NCI-H748 treated with DMSO at 0.1 percent for 48 hours (cell line): ENCODE measurements at regions not wholly inside any gene's neighbourhood (a gene's known extent, or its start where the extent isn't known, plus 50 kb on each side); places are given as distances from the start of the nearest gene placed in this dataset.
"Not testable (repeated sequence)": the region's sequence is repeated elsewhere in the genome, so short reads cannot be mapped to it uniquely, and the experiment has no call there.

ENCODE experiments used
- DNase-seq: peaks from one replicate; lab custom pipeline; 2025; lab: John Stamatoyannopoulos, UW

DNA sequence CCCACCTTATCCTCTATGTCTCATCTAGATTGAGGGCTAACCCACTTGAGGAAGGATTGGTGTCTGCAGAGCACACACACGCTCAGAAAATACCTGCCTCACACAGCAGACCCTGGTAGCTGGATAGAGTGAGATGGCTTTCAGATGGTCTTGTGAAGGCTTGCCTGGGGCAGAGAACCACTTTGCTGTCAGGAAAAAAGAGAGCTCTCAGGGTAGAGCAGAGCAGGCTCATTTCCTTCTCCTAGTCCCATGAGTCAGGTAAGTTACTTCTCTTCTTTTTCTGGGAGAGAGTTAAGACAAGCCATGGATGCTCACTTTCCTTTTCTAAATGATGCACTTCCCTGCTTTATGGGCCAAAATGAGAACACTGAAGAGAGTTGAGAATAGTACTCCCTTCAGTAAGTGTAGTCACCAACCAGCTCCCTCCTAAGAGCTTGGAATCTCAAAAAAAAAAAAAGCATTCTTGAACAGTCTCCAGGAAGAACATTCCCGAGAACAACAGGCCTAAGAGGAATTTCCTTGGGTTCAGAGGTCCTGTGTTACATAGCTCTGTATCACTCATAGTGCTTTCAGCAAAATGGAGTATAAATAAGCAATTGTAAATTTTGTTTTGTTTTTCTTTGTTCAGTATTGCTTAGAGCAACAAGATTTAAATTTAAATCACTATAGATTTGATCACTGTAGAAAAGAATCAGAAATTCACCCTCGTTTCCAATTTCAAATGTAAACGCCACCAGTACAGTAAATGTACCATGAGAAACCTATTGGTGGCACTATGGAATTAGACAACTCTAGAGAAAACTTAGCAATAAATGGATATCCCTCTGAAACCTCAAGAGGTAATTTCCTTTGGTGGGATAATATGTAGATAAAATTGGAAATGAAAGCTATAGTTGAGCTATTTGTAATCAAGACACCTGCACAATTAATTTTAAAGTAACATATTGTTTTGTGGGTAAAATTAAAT is 530.3 kb downstream of the RFPL4B start:
- DNase-seq: peak; percentile 23

DNA sequence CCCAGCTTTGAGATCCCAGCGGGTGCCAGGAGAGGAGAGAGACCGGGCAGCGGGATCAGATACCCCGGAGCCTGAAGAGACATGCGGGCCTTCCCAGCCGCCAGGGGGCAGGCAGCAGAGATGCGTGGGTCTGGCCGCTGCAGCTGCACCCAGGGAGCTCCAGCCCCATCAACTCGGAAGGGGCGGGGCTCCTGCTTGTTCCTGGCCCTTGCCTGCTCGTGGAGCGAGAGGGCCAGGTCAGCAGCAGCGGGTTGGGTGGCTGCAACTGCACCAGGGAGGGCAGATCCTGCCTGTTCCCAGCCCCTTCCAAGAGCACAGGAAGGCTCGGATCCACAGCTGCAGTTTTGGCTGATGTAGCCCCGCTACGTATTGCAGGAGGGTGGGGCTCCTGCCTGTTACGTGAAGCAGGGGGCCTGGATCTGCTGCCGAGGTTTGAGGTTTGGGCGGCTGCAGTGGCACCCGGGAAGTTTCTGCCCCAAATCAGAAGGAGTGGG is 532.8 kb downstream of the RFPL4B start:
- DNase-seq: no peak

DNA sequence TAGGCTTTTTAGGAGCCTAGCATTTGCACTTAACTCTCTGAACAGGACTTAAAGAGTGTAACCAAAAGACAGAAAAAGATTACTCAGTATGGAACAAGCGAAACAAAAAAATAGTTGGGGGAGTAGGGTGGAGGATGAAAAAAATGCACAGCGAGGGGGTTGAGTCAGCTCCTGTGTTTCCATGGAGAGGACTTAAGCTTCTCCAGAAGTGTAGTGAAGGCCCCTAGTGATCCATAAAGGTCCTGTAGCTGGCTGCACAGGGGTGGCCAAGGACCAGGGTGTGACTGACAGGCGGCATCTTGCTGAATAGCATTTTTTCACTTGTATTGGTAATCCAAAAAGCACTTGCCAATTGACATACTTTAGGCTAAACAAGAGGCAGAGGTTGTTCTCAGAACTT is 533.9 kb downstream of the RFPL4B start:
- DNase-seq: no peak

DNA sequence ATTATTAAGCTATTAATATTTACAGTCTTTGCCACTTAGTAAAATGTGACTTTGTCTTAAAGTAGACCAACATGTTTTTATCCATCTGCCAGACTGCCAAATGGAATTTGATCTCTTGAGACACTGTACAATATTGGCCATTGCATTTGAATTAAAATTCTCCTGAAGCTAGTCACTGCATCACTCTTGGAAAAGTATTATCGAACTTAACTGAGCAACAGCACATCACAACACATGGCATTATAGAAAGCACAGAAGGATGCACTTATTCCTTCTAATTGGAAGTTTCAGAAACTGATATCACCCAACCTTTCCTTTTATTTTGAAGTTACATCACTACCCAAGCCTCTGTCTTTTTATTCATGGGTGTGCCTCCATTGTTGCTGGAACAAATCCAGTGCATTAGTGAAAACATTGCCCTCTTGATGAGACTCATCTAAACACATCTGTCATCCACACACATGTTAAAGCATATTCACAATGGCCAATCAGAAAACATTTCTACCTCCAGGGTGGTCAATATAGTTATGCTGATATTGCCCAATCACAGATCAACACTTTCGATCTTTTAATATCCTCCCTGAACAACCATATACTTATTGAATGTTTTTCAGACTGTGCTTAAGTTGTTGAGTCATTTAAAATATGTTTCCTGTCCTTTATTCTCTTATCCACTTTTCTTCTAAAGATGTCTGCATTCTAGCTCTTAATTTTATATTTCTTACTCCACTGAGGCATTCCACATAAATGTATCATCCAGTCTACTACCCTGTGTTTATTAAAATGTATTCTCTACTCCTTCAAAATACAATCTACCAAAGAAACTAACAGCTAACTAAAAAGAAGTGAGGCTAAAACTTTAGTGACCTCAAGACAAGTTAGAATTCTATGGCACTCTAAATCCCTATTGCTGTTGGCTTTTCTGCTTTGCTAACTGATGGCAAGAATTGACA is 535.0 kb downstream of the RFPL4B start:
- no peak for DNase-seq

DNA sequence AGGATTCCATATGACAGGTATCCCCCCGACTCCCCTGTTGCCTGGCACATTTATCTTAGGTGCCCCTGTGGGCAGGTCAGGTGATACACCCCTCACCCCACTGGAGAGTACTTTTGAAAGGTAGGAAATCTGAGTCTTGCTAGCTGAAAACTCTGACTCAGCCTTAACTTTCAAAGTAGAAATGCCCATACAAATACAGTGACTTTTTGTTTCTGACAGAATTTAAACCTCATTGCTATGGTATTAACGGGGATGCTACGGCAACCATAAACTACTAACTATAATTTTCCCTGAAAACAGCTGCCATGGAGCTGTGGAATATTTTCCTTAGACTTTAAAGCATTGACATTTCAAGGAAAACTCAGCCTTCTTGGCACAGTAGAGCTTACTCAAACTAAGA is 536.0 kb downstream of the RFPL4B start:
- no peak for DNase-seq

DNA sequence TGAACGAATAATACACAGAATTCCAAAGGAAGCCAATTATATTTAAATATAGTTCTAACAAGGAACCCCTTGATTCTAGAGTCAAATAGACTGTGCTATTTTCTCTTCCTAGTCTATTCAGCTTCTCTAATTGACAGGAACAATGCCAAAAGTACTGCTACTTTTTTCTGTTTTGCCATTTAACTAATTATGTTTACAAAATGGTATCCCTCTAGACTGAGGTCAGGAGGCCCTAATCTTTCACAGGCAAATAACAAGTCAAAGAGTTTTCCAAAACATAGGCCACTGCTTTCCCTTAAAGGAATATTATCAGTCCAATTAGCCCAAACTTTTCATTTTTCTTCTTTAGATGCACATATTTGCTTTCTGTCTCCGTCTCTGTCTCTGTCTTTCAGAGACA is 539.3 kb downstream of the RFPL4B start:
- peak; percentile 91 for DNase-seq

DNA sequence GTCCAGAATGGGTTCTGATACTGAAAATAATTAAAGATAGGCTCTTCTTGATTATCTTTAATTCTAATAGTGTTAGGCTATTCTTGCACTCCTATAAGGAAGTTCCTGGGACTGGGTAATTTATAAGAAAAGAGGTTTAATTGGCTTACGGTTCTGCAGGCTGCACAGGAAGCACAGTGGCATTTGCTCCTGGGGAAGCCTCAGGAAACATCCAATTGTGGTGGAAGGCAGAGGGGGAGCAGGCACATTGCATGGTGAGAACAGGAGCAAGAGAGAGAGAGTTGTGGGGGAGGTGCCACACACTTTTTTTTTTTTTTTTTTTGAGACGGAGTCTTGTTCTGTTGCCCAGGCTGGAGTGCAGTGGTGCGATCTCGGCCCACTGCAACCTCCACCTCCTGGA is 540.3 kb downstream of the RFPL4B start:
- not testable (repeated sequence) for DNase-seq

DNA sequence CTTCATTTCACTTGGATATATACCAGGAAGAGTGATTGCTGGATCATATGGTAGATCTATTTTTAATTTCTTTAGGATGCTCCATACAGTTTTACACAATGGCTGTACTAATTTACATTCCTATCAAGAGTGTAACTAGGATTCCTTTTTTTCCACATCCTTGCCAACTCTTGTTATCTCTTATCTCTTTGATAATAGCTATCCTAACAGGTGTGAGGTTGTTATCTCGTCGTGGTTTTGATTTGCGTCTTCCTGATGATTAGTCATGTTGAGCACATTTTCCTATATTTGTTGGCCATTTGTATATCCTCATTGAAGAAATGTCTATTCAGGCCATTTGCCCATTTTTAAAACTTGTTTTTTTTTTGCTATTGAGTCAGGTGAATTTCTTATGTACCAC is 552.4 kb downstream of the RFPL4B start:
- no peak for DNase-seq

DNA sequence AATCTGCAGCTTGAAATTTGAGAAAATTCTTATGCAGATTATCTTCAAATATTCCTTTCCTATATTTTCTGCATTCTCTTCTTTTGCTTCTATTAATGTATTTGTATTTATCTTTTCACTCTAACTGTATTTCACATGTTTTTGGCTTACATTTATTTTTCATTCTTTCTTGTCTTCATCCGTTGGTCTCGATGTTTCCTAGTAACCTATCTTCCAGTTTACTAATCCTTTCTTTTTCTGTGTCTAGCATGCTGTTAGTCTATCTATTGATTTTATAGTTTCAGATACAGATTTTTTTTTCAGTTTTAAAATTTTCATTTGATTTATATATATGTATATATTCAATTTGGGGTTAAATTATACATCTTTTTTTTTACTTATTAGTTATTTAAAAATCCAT is 556.2 kb downstream of the RFPL4B start:
- no peak for DNase-seq

DNA sequence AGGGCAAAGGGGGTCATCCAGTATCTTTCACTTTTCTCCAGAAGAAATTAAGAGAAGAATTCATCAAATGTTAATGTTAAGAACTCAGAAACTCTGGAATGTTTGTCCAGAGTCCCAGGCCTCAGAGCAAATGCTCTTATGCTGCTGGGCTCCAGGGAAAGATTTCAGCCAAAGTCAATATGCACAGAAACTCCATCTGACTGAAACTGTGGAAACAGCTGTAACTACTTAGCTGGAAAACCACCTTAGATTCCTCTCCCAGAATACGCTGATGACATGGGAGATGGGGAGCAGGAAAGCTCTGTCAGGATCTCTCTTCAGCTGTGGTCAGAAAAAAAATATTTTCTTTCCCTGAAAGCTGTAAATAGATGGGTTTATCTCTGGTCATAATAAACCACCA is 559.6 kb downstream of the RFPL4B start:
- no peak for DNase-seq

DNA sequence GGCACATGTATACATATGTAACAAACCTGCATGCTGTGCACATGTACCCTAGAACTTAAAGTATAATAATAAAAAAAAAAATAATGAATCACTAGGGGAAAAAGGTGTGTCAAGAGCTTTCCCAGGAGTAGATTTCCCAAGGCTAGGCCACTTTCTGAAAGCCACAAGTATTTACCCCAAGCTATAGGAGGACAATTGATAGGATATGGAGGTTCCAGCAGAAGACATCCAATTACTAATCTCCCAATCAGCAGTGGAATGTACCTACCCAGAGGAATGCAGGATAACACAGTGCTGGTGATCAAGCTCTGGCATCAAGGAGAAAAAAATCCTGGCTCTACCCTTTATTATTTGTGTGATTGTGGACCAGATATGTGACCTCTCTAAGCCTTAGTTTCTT is 562.7 kb downstream of the RFPL4B start:
- no peak for DNase-seq

DNA sequence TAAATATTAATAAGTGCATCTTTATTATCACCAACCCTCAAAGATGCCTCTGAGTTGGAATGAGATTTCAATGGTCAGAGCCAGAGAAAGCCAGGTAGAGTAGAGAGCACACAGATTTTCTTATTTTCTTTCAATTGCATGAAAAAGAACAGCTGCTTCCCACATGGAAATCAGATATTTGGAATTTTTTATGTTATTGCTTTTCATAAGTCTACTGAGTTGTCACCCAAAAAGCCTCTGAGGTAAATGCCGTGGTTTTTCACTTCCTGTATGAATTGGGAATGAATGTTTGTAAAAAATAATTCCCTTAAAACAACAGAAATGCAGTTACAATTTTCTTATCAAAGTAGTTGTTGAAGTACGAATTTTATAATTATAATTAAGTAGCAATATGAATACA is 563.1 kb downstream of the RFPL4B start:
- no peak for DNase-seq

DNA sequence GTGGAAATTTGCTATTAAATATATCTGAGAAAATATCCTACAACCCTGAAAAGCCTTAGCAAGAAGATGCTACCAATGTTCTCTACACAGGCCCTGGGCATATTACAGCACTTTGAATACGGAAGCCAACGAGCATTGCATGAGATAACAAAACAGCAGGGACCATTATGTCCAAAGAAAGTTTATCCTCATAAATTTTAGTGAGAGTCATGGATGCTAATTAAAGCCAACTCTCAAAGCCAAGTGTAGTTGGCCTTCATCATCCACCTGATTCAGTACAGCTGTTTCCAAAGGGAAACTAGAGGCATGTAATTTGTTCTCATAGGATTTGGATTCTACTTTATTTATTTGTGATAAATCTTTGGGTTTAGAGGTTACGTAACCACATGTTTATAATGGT is 564.8 kb downstream of the RFPL4B start:
- no peak for DNase-seq

DNA sequence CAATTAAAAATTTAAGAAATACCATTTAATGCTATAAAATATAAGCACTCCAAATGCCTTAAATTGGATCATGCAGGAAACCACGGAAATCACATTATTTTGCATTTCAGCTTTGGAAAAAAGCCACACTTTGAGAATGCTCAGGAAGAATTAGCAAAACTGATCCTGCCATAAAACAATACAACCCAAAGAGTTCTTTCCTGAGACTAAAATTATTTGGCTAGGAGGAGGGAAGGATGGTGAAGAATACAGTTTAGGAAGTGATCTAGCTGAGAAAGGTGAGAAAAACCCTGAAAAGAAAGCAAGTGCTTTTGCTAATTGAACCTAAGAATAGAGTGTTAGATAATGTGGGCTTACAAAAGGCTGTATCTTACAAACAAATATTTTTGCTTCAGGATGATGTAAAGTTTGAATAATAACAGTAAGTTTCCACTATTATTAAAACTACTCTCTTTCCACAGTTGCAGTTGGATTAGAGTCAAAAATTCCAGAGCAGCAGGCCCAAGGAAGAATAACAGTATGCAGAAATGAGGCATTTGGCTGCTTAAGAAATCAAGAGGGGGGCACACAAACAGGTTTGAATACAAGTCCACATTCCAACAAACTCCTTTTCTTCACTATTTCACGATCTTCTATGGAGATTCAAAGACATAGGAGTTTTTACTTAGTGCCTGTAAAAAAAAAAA is 565.4 kb downstream of the RFPL4B start:
- no peak for DNase-seq

DNA sequence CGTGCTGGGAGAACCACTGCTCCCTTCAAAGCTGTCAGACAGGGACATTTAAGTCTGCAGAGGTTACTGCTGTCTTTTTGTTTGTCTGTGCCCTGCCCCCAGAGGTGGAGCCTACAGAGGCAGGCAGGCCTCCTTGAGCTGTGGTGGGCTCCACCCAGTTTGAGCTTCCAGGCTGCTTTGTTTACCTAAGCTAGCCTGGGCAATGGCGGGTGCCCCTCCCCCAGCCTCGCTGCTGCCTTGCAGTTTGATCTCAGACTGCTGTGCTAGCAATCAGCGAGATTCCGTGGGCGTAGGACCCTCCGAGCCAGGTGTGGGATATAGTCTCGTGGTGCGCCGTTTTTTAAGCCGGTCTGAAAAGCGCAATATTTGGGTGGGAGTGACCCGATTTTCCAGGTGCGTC is 572.6 kb downstream of the RFPL4B start:
- DNase-seq: not testable (repeated sequence)

DNA sequence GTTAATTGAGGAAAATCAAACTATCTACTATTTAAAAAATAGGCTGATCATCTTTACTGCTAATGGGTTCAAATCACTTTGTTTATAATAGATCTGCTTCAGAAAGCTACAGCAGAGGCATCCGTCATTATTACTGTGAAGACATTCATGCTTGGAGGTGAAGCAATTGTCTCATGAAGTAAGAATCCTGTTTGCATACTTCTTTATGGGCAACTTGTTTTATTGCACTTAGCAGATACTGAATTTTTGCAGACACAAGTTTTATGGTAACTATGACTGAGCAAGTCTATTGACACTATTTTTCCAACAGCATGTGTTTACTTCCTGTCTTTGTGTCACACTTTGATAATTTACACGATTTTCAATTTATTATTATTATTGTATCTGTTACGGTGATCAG is 573.9 kb downstream of the RFPL4B start:
- DNase-seq: no peak

DNA sequence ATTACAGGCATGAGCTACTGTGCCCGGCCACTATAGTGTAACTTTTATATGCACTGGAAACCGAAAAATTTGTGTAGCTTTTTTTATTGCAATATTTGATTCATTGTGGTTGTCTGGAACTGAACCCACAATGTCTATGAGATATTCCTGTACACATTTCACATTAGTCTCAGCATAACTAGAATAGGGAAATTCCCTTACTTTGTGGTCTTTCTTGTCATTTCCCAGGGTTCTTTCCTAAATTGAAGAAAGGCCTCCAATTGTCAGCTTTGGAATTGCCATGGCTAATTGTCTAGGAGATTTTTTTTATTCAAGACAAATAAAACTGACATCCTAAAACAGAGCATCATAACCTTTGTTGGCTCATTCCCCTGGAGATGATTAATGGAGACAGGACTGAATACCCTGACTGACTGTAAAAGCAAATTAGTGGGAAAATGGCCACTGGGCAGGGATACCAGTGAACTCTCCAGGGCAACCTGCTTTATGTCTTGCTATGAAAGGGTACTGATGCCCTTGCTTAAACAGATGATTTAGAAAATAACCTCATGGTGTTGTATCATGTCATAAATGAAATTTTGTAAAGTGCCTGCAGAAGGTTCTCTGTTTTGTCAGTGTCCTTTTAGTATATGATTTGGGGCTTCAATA is 576.9 kb downstream of the RFPL4B start:
- no peak for DNase-seq

DNA sequence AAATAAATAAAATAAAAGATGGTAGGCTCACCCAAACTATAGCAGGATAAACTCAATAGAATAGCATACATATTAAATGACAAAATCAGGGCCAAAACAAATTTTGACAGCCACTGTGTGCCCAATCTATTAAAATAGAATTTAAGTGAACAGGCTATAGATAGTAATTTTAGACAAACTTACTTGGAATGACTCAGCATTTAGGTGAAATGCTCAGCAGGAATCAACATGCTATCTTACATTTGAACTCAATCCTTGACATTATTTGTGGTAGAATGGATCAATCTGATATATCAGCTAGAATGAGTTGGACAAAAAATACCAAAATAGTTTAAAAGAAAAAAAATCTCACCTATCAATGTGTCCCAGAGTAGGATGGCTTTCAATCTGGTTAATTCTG is 578.6 kb downstream of the RFPL4B start:
- DNase-seq: no peak

DNA sequence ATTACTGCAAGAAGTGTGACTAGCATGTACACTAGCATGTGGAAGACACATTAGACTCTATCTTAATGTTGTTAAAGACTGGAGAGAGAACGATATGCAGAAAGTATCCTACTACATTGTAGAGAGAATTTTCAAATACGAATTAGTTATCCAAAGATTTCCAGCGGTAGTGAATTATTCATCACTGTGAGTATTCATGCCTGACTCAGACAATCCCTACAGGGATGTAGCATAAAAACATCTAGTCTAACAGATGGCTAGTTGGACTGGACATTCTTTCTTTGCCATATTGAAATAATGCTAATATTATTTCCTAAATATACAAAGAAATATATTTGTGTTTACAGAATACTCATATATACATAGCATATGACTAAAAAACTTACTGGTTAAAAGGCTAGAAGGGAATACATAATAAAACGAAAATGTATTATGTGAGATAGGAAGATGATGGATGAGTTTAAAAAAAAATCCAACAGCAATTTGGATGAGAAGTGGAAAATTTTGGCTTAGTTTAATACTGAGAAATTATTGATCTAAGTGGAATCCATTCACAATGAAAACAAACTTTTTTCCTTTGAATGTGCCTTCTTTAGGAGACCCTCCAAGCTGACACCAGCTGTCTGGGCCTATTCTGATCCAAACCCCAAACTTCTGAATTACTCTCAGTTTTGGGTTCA is 580.7 kb downstream of the RFPL4B start:
- no peak for DNase-seq

DNA sequence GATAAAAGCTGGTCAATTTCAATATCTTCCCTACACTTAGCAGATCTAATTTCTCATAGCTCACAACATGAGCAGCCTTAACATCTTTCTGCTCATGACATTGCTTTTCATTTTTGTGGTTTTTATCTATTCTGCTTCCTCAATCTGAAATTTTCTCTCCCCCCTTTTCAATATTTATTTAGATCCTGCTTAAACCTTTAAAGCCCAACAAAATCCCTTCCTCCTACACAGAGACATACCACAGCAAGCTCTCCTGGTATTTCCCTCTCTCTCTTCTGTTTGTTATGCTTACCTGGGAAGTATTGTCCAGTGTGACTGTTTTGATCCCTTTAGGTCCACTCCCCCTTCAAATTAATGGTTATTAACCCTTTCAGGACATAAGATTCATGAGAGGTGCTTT is 582.5 kb downstream of the RFPL4B start:
- DNase-seq: no peak

DNA sequence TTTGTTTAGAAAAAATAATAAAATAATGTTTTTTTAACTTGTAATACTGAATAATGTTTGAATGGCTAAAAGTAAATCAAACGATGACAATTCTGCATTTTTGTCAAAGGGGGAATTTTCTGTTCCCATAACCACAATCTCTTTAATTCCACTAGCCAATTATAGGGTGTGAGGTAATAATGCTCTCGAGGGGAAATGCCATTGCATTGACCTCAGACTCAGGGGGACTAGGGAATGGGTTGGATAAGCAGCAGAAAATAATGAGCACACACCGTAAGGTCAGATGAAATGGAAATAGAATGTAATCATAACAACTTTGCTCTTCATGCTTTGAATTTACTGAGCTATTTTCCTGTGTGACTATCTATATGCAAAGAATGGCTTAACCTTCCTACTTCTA is 584.7 kb downstream of the RFPL4B start:
- DNase-seq: no peak
